AG04449 (cell line): ENCODE measurements at regions not wholly inside any gene's neighbourhood (a gene's known extent, or its start where the extent isn't known, plus 50 kb on each side); places are given as distances from the start of the nearest gene placed in this dataset.

ENCODE experiments used
- CTCF ChIA-PET: fragments of 350-600 bp; formaldehyde crosslinking; extraction: SDS; loops from one replicate; lab custom pipeline; 2021; ENCODE audit warnings: antibody characterized with exemption; lab: Yijun Ruan, JAX
- POLR2A ChIA-PET: fragments of 400-600, 350-600 bp; formaldehyde crosslinking; extraction: SDS; loops from one replicate; lab custom pipeline; 2020; ENCODE audit warnings: antibody characterized with exemption, inconsistent platforms; lab: Yijun Ruan, JAX
- DNase-seq: peaks from one replicate; pipeline ENCODE4 v3.0.0-alpha.2; 2010; ENCODE audit warnings: low read depth, low spot score
- H3K4me3 ChIP-seq: 2 replicates; pipeline ENCODE4 v1.5.1; 2011; ENCODE audit warnings: low read depth, mild to moderate bottlenecking, control low read depth, low read length
- CTCF ChIP-seq: IDR thresholded peaks from one replicate; pipeline ENCODE4 v1.5.1; 2011; ENCODE audit warnings: mild to moderate bottlenecking, moderate library complexity, low read length, control low read depth, inconsistent platforms; ENCODE audit not compliant: insufficient read depth; ENCODE audit errors: missing control alignments

- no peak for TF ChIP-seq CTCF
- H3K4me3 ChIP-seq: no peak overlapping the region
- DNase-seq: no peak
- ChIA-PET CTCF (interaction anchor here (1.0 kb wide), 1 partner anchor 8 kb away, joined by 3 read pairs; no protein-coding TSS in a partner anchor), POLR2A (no interaction called here)
Observed at GRCh38 chr6:11926594-11927407, 85.3 kb upstream of the HIVEP1 start.

- ChIA-PET CTCF (no interaction called here), POLR2A (no interaction called here)
- no peak for TF ChIP-seq CTCF
- DNase-seq: no peak
- H3K4me3 ChIP-seq: no peak overlapping the region
Observed at GRCh38 chr6:11925805-11926204, 86.3 kb upstream of the HIVEP1 start.

GRCh38 chr6:11923621-11924020, 88.5 kb upstream of the HIVEP1 start:
- ChIA-PET CTCF (interaction anchor here (1.8 kb wide), 1 partner anchor 9 kb away, joined by 4 read pairs; no protein-coding TSS in a partner anchor), POLR2A (no interaction called here)
- no peak for TF ChIP-seq CTCF
- DNase-seq: no peak
- no peak overlapping the region for H3K4me3 ChIP-seq

GRCh38 chr6:11922901-11923300, 89.2 kb upstream of the HIVEP1 start:
- no peak overlapping the region for H3K4me3 ChIP-seq
- ChIA-PET CTCF (interaction anchor here (1.8 kb wide), 1 partner anchor 9 kb away, joined by 4 read pairs; no protein-coding TSS in a partner anchor), POLR2A (no interaction called here)
- no peak for TF ChIP-seq CTCF
- no peak for DNase-seq

- TF ChIP-seq CTCF: no peak
- POLR2A ChIA-PET: interaction anchor here (1.2 to 1.6 kb wide), 2 partner anchors 10 to 49 kb away, joined by 3 to 7 read pairs; no protein-coding TSS in a partner anchor
- CTCF ChIA-PET: interaction anchor here (2.2 kb wide), 1 partner anchor 8 kb away, joined by 8 read pairs; no protein-coding TSS in a partner anchor
- no peak for DNase-seq
- H3K4me3 ChIP-seq: no peak overlapping the region
Observed at GRCh38 chr6:11921751-11922150, 90.4 kb upstream of the HIVEP1 start.

GRCh38 chr6:11921017-11921438, 91.1 kb upstream of the HIVEP1 start:
- no peak overlapping the region for H3K4me3 ChIP-seq
- POLR2A ChIA-PET: interaction anchor here (1.2 to 1.6 kb wide), 2 partner anchors 10 to 50 kb away, joined by 3 to 7 read pairs; no protein-coding TSS in a partner anchor
- DNase-seq: peak; percentile 86
- CTCF ChIA-PET: interaction anchor here (0.6 to 2.4 kb wide), 5 partner anchors 9 to 265 kb away, joined by 3 to 8 read pairs (median 4); no protein-coding TSS in a partner anchor
- TF ChIP-seq CTCF: no peak
